HCT116 (cell line): ENCODE measurements at regions not wholly inside any gene's neighbourhood (a gene's known extent, or its start where the extent isn't known, plus 50 kb on each side); places are given as distances from the start of the nearest gene placed in this dataset.

Experiments
- CTCF ChIP-seq, 3 experiments: fragments of 200-600 bp in 1 of 3; sonication (generic) in 1 of 3; IDR thresholded peaks in 2 of 3; conservative IDR thresholded peaks in 1 of 3; 2 replicates each; pipeline ENCODE4 v1.5.1; 2012 to 2017; ENCODE audit warnings: low read depth in 2 of 3, low read length in 2 of 3, antibody characterized with exemption in 1 of 3, borderline replicate concordance in 1 of 3, control low read depth in 1 of 3, mild to moderate bottlenecking in 1 of 3, mixed read lengths in 1 of 3, mixed run types in 1 of 3, moderate library complexity in 1 of 3; ENCODE audit not compliant: insufficient read depth in 1 of 3
- ELF1 ChIP-seq: IDR thresholded peaks from 2 replicates; pipeline ENCODE4 v1.6.1; 2012; ENCODE audit warnings: low read depth, borderline replicate concordance
- EZH2 ChIP-seq: fragments of 200-600 bp; sonication (generic); IDR thresholded peaks from 2 replicates; pipeline ENCODE4 v1.6.1; 2017; ENCODE audit warnings: antibody characterized with exemption, mixed run types
- EZH2phosphoT487 ChIP-seq: fragments of 200-600 bp; IDR thresholded peaks from 2 replicates; pipeline ENCODE4 v1.6.1; 2018; ENCODE audit warnings: antibody characterized with exemption, borderline replicate concordance

DNA sequence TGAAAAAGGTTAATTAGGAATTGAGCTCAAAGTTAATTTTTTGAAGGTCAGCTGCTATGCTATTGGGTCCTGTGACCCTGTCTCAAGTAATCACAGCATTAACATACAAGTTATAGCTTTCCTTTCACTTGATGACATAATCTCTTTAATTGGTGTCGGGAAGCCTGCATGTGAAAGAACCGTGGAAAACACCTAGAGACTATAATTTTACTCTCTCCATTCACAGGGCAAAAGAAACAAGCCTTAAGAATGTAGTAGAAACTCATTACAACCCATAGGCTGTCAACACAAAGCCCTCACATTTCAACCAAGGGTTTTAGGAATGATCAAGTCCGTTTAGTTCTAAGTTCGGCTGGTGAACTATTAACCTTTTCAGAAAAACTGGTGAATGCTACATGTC lies 104.4 kb downstream of the PPM1A start:
- TF ChIP-seq CTCF (IDR thresholded peaks at IDR 0.05 in 2 of 3, conservative IDR thresholded peaks at IDR 0.05 in 1 of 3; ENCODE audit: borderline replicate concordance in 1 of 3, insufficient read depth in 1 of 3, low read depth in 2 of 3, low read length in 2 of 3) = no peak
- TF ChIP-seq EZH2phosphoT487 = no peak
- TF ChIP-seq EZH2 = no peak
- TF ChIP-seq ELF1 = no peak
